ENCODE measurements at regions not wholly inside any gene's neighbourhood (a gene's known extent, or its start where the extent isn't known, plus 50 kb on each side); places are given as distances from the start of the nearest gene placed in this dataset.

- no peaks in the 10 kb centered on the region for H3K4me1 Mint-ChIP-seq (ENCODE audit: low read depth, unreplicated experiment)
- DNase-seq: no peak
- Histone ChIP-seq H3K36me3 (ENCODE audit: control insufficient read depth, insufficient read depth, low read length) (no peaks in the 10 kb centered on the region), H3K4me1 (no peaks in the 10 kb centered on the region), H3K9me3 (no peaks in the 10 kb centered on the region), H3K4me3 (ENCODE audit: low read depth, low read length) (no peak overlapping the region), H3K27me3 (replicated peaks; ENCODE audit: control insufficient read depth, insufficient read depth, low read length) (no peaks in the 10 kb centered on the region)
- no peak overlapping the region for H3K27ac Mint-ChIP-seq (ENCODE audit: unreplicated experiment)
- H3K36me3 Mint-ChIP-seq (ENCODE audit: insufficient read depth, unreplicated experiment): no peaks in the 10 kb centered on the region
- no TSS peak for BruUV-seq (replicated peaks)
- ChIA-PET POLR2A (no interaction called here), CTCF (no interaction called here)
- no peaks in the 10 kb centered on the region for H3K9me3 Mint-ChIP-seq (ENCODE audit: unreplicated experiment)
- H3K4me3 Mint-ChIP-seq (ENCODE audit: unreplicated experiment): no peak overlapping the region
- no peaks in the 10 kb centered on the region for H3K27me3 Mint-ChIP-seq (ENCODE audit: insufficient read depth, unreplicated experiment)
- intact Hi-C loops (cut with micrococcal nuclease; ENCODE audit: unreplicated experiment): no loop called here
- TF ChIP-seq CTCF (IDR thresholded peaks at IDR 0.05; ENCODE audit: insufficient read depth in 1 of 2, low read depth in 1 of 2, low read length in 1 of 2, severe bottlenecking in 1 of 2, unreplicated experiment in 1 of 2): no peak
These were observed 291.8 kb upstream of the PRKX start for GRCh38 chrX:4005281-4005680.

- H3K9me3 Mint-ChIP-seq (ENCODE audit: unreplicated experiment): no peaks in the 10 kb centered on the region
- no peaks in the 10 kb centered on the region for H3K36me3 Mint-ChIP-seq (ENCODE audit: insufficient read depth, unreplicated experiment)
- DNase-seq: no peak
- CTCF ChIA-PET: no interaction called here
- no peak overlapping the region for H3K4me3 Mint-ChIP-seq (ENCODE audit: unreplicated experiment)
- intact Hi-C loops (cut with micrococcal nuclease; ENCODE audit: unreplicated experiment): no loop called here
- H3K27ac Mint-ChIP-seq (ENCODE audit: unreplicated experiment): no peak overlapping the region
- H3K27me3 Mint-ChIP-seq (ENCODE audit: insufficient read depth, unreplicated experiment): no peaks in the 10 kb centered on the region
- H3K4me1 ChIP-seq: no peaks in the 10 kb centered on the region
- no TSS peak for BruUV-seq (replicated peaks)
- no peaks in the 10 kb centered on the region for H3K27me3 ChIP-seq (replicated peaks; ENCODE audit: control insufficient read depth, insufficient read depth, low read length)
- POLR2A ChIA-PET: no interaction called here
- no peak for TF ChIP-seq CTCF (IDR thresholded peaks at IDR 0.05; ENCODE audit: insufficient read depth in 1 of 2, low read depth in 1 of 2, low read length in 1 of 2, severe bottlenecking in 1 of 2, unreplicated experiment in 1 of 2)
- no peak overlapping the region for H3K4me3 ChIP-seq (ENCODE audit: low read depth, low read length)
- no peaks in the 10 kb centered on the region for H3K9me3 ChIP-seq
- no peaks in the 10 kb centered on the region for H3K36me3 ChIP-seq (ENCODE audit: control insufficient read depth, insufficient read depth, low read length)
- H3K4me1 Mint-ChIP-seq (ENCODE audit: low read depth, unreplicated experiment): no peaks in the 10 kb centered on the region
These were observed 291.4 kb upstream of the PRKX start for GRCh38 chrX:4004822-4005221.

- no TSS peak for BruUV-seq (replicated peaks)
- Mint-ChIP-seq H3K4me3 (ENCODE audit: unreplicated experiment) (no peak overlapping the region), H3K27me3 (ENCODE audit: insufficient read depth, unreplicated experiment) (no peaks in the 10 kb centered on the region), H3K36me3 (ENCODE audit: insufficient read depth, unreplicated experiment) (no peaks in the 10 kb centered on the region), H3K9me3 (ENCODE audit: unreplicated experiment) (no peaks in the 10 kb centered on the region), H3K4me1 (ENCODE audit: low read depth, unreplicated experiment) (no peaks in the 10 kb centered on the region), H3K27ac (ENCODE audit: unreplicated experiment) (no peak overlapping the region)
- POLR2A ChIA-PET: no interaction called here
- Histone ChIP-seq H3K36me3 (ENCODE audit: control insufficient read depth, insufficient read depth, low read length) (no peaks in the 10 kb centered on the region), H3K9me3 (no peaks in the 10 kb centered on the region), H3K27me3 (replicated peaks; ENCODE audit: control insufficient read depth, insufficient read depth, low read length) (no peaks in the 10 kb centered on the region), H3K4me3 (ENCODE audit: low read depth, low read length) (no peak overlapping the region), H3K4me1 (no peaks in the 10 kb centered on the region)
- CTCF ChIA-PET: interaction anchor here (0.5 kb wide), 1 partner anchor 87 kb away, joined by 7 read pairs; no protein-coding TSS in a partner anchor
- DNase-seq: no peak
- intact Hi-C loops (cut with micrococcal nuclease; ENCODE audit: unreplicated experiment): no loop called here
- TF ChIP-seq CTCF (IDR thresholded peaks at IDR 0.05; ENCODE audit: insufficient read depth in 1 of 2, low read depth in 1 of 2, low read length in 1 of 2, severe bottlenecking in 1 of 2, unreplicated experiment in 1 of 2): no peak
These were observed 280.9 kb upstream of the PRKX start for GRCh38 chrX:3994315-3994714.
